Fibroblast of the conjunctiva (primary cell): ENCODE measurements at regions not wholly inside any gene's neighbourhood (a gene's known extent, or its start where the extent isn't known, plus 50 kb on each side); places are given as distances from the start of the nearest gene placed in this dataset.

ENCODE experiments used
- DNase-seq: peaks from one replicate; pipeline ENCODE4 v3.0.0-alpha.2; 2010; ENCODE audit warnings: low read depth

DNA sequence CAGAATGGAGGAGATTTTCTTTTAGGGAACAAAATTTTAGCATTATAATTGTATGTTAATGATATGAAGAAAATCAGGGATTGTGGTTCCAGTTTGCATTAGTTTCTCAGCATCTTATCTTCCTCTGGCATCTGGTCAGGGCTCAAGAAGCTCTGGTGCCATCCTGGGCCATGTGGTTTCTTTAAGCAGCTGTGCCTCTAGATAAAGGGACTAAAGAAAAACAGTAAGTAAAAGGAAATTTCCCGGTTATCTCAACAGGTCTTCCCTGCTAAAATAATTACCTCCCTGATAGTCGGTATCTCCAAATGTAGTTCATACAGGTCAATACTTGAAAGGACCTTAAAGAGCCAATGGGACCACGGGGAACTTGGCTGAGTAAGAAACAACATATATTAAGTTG, 375.1 kb upstream of the RBMS3 start:
- DNase-seq, result no peak

DNA sequence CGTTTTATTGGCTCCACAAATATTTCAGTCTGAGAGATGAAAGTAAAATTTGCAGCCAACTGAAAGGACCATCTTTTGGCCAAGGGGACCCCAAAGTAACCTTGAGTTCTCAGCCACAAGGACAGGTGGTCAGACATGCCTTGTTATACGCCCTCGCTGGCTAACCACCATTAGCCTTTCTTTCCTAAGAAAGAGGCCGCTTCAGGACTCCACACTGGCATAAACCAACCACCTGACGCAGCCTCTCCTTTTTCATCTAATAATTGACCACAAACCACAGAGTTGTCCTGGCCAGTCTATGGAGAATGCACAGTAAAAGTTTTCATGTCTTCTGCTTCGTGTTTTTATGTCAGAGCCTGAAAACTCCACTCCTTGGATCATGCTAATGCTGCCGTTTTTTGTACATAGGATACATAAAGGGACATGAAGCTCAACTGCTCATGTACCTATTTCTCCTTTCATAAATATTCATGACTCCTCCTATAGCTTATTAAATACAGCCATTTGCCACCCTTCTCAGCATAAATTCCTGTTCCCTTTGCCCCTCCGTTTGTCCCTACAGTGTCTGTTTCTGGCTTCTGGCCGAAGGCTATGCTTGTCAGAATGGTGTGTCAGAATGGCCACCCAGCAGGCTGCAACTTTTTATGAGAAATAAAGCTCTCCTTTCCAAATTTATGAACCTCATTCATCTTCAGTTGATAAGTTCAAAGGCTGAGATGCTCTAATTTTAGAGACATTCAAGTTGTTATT, 374.1 kb upstream of the RBMS3 start:
- no peak for DNase-seq

DNA sequence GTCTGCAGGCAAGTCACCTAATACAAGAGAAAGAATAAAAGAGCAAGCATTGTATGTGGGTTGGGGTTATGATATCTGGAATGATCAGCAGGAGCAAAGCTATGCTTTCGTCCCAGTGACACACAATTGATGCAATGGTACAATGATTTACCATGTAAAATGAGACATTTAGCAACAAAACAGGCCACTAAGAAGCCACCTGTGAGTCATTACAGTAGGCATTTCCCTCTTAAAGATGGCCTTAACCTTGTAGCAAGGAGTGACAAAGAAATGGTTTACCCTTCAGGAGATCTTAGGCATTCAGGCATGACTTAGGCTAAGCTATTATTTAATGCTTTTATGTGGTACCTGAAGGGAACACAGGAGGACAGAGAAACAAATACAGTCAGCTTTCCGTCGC, 373.3 kb upstream of the RBMS3 start:
- no peak for DNase-seq

DNA sequence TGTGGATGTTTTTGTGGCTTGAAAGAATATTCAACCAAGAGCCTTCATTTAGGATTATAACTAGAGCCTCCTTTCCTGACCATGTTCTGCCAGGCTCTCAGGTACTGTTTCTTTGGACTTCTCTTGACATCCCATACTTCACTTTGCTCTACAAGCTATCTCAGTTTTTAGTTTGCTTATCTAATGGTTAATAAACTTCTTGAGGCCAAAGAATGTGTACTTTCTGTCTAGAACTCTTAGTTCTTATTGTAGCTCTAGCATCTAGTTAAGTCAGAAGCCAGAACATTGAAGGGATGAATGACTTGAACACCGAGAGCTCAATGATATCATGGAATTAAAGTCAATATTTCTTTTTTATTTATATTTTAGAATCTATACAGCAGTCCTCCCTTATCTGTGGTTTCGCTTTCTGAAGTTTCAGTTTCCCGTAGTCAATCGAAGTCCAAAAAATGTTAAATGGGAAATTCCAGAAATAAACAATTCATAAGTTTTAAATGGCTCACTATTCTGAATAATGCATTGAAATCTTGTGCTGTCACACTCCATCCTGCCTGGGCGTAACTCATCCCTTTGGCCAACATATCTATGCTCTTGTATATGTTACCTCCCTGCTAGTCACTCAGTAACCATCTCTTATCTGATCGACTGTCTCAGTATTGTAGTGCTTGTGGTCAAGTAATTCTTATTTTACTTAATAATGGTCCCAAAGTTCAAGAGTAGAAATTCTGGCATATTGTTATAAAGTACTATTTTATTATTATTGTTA, 368.6 kb upstream of the RBMS3 start:
- DNase-seq, result no peak

DNA sequence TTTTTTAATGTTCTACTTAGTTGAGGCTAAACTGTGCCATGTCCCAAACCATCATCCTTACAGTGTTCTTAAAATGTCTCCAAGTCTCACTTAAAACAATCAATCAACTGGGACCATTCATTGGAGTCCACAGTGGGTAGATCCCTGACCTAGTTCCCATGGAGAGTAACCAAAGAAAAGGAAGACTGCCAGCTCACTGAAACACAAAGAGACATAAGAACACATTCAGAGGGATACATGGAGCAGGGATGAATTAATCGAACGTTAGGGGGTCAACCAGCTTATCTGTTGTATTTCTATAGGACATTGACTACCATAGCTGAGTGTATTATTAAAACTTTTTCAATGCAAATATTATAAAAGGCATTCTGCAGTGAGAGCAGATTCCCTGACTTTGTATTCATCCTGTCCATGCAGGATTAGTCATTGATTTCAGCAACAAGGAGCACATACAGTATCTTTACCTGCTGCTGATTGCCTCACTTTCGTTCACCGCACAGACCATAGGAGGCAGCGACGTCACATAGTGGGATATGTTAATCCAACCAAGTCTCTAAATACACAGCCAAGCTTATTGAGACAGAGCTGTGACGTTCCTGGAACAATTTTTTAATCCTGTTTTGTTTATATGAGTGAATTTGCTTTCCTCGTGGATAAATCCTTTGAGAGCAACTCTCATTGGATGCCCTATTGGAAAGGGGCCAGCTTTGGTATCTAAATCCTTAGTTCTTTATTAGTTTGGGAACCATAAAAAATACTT, 364.9 kb upstream of the RBMS3 start:
- DNase-seq, result peak; percentile 22

DNA sequence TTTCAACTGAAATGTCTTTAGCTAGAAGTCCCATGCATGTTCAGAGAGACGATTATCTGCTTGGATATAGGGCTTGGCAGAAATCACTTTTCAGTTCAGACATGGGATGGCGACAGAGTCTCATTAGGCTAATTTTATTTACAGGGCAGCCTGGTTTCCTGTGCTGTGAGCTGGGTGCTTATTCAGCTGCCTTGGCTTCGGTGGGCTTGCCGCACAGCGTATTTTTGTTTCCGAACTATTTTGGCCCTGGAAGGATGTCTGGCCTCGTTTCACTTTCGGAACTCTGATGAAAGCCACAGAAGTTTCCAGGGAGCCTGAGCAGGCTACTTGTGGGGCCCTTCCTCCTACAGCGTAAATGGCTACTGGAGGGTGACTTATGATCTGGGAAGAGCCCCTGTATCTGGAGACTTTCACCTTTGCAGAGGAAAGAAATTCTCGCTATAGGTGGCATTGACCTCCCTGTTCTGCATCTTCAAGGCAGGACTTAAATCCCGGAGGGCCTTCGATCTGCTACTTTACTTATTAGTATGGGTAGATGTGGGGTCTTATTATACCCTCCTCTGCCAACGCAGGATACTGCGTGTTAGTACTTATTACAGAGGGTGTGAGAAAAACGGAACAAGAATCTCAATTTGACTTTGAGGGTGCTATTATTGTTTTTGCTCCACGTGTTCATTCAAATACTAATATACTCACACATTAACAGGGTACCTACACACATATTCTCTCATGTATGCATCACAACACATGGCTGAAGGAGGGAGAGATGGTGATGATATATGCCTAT, 364.0 kb upstream of the RBMS3 start:
- DNase-seq, result peak; percentile 64

DNA sequence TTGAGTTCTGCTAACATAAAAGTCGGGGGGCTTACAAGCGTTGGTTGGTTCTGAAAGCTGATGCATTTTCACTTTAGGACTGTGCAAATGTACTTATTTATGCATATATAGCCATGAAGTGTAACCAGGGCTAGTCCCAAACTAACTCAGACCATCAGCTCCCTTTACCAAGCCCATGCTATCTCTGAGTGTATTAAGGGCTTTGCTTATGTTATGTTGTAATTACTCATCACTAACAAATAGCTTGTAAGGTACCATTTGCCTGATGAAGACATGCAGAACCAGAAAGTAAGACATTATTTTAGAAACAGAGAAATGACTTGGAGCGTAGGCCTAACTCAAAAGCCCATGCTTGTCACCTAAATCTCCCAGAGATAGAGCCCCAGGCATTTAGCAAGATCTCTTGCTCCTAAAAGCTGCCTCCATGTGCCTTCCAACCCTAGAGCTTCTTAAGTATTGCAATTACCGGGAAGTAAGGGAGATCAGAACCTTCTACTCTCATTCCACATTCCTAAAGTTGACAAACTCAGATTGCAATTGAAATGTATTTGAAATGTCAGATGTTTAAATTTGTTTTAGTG, 362.9 kb upstream of the RBMS3 start:
- no peak for DNase-seq

DNA sequence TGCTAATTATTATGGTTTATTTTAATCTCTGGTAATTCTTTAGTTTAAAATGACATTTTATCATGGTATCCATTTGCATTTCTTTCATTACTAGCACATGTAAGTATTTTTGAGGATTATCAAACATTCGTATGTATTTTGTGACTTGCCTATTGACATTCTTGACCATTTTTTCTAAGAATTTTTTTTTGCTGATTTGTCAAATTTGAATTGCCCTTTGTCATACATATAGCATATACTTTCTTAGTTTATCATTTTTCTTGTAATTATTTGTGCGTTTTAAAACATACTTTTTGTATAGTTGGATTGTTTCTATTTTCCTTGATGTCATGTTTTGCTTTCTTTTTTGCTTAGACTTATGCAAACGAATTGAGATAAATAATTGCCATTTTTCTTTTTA, 358.5 kb upstream of the RBMS3 start:
- DNase-seq, result no peak

DNA sequence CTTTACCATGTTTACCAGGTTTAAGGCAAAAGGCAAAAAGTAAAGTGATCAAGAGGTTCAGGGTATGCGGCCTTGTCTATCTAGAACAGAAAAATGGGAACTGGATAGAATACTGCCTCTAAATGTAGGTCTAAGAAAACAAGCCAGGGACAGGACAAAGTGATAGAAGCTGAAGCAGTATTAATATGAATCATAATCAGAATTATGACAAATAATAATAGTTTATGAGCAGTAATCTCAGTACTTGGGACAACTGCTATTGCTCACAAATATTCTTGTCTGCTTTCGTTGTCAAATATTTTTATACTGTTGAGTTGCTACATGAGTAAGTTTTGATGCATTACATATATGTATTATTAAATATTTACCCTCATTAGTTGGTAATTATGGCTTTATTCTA, 356.9 kb upstream of the RBMS3 start:
- no peak for DNase-seq

DNA sequence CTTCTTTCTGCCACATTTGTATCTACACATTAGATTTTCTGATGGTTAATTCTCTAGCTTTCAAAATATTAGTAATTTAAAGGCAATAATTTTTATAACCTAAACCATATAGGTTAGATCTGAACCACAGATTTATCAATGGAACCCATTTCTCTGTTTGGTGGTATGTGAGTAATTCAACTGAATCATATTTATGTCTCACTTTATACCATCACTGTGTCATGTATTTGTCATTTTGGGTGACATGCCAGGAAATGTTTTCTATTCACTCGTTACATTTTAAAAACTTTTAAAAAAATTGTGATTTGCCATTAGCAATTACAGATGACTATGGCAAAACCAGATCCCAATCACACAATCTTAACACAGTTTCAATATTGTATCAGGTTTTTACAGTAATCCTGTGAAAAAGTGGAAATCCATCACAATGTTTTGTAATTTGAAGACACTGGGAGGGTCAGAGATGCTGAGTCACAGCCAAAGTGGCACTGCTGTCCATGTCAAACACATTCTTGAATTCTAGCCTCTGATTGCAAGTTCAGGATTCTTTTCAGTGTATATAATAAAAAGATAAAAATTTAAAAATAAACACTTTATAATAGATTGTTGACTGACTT, 356.0 kb upstream of the RBMS3 start:
- DNase-seq, result no peak

DNA sequence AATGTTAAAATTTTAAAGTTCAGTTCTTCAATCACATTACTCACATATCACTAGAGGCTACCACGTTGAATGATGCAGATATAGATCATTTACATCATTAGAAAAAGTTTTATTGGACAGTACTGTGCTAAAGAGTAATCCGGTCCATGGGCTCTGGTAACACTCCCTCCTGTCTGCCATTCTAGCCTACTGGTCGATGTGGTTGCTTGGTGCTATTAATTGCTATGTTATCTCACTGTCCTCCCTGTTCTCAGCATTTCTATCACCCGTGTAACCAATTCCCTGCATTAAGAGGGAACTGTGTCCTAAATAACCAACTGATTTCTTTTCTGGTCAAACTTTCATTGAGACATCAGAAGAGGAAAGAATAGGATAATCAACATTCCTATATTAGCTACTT, 347.5 kb upstream of the RBMS3 start:
- DNase-seq, result no peak

DNA sequence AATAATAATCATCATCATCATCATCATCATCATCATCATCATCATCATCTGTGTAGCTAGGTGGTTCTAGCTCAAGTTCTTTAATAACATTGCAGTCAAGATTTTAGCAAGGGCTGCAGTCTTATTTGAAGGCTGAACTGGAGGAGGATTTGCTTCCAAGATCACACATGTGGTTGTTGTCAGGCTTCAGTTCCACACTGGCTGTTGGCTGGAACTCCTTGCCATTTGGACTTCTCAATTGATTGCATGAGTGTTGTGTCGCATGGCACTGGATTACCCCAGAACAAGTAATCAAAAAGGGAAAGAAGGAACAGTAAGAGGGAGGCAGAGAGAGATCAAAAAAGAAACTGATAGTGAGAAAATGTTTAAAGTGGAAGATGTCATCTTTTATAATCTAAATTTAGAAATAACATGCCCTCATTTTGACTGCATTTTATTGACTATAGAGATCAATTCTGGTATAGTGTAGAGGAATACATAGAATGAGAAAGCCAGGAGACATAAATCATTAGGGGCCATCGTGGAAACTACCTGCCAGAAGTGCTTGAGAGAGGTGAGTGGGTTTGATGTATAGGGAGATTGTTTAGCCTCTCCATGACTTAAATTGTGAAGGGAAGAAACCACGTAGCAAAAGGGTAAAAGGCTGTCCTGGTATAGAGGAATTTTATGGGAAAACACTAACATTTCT, 346.6 kb upstream of the RBMS3 start:
- DNase-seq, result no peak

DNA sequence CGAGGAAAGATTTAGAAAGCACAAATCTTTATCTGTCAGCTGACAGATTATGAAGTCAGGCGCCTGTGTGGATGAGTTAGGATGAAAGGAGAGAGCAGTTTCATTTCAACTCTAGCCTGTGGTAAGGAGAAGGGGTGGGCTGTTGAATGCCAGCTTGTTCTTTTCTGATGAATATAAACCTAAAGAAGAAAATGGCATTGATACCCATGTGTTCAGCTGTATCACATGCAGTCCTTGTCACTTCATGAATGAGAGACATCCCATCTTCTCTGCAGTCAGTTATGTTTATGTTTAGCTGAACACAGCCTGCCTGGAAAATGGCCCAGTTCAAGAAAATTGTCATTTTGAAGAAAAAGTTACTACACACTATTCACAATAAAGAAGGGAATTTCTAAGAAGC, 345.7 kb upstream of the RBMS3 start:
- DNase-seq, result no peak

DNA sequence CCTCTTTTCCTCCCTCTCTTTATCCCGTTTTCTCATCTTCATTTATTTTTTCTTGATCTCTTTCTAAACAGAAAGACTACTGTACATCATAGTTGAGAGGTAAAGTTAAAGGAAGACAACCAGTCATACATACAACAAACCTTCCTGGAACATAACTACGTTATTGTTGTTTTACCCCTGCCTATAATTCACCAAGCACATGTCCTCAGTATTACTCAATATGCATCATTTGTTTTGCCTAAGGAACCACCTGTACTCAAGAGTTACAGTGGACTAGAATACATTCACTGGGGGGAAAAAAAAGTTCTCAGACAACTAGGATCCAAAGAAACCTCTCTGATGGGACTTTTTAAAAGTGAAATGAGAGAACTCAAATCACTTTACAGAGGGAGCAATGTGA, 344.7 kb upstream of the RBMS3 start:
- DNase-seq, result no peak

DNA sequence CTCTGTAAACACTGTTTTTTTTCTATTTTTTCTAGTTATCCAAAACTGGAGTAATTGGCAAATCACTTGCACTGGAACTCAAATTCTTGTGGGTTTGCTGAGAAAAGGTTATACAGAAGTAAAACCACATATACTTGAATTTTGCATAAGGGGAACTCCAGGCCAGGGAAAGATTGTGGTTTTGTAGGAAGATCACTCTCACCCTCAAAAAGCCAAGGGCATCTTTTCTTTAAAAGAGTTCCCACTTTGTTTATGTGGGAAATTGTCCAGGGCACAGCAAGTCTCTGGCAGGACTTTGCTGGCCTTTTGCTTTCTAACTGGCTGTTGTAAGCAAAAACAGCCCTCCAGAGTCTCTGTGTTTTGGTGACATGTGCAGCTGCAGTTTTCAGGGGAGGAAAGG, 340.3 kb upstream of the RBMS3 start:
- peak; percentile 68 for DNase-seq

DNA sequence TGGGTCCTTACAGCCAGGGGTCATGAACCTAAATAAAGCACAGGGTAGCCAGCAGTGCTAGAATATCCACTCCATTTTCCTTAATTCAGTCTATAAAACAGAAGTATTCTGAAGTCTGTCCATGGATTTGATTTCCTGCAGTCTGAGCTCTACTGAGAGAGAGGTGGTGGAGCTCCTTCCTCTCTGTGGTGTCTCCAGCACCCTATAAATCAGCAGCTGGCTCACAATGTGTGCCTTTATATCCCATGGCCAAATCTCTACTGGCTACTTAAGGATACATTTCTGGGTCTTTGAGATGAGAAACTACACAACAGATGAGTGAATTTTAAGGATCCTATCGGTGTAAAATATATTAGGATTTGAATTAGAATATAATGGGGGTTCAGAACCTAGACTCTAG, 339.9 kb upstream of the RBMS3 start:
- DNase-seq, result no peak

DNA sequence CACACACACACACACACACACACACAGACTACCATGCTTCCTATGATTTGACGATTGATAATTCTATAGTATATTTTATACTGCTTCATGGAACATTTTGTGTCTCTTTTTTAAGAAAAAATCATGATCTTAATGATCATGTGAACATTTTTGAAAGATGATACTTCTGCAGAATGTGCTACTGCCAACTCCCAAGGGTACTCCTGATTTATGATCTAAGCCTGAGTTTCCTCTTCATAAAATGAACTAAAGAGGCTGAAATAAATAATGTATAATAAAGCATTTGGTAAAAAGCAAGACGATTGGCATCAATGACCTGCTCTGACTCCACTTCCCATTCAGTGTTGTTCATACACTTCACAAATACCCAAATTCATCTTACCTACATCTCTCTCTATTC, 333.8 kb upstream of the RBMS3 start:
- peak; percentile 9 for DNase-seq

DNA sequence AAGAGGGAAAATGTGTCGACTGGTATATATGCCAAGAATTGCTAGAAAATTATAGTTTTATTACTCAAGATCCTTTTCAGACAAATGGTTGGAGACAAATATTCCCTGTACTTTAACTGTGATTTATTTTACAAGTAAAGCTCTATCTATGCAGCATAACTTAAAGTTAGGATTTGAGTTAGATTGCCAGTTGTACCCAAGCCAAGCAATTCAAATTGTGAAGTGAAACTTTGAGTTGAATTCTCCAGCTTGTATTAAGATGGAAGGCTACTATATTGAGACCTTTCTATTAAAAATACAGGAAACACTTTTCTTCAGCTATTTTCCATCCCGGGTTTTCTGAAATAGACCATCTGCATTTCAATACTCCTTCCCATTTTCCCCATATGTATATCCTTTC, 333.1 kb upstream of the RBMS3 start:
- no peak for DNase-seq

DNA sequence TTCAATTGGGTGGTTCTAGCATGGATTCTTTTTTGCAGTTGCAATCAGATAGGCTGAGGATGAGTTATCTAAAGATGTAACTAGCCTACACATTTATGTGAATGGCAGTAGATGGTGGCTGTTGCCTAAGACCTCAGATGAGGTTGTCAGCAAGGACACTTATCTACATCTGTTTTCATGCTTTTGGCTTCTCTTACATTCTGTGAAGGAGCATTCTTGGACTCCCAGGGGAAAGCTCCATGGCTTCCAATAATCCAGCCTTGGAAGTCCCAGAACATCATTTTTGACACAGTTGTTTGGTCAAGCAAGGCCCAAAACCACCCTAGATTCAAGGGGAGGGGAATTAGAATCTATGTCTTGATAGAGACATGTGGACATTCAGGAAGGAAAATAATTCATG, 332.2 kb upstream of the RBMS3 start:
- DNase-seq, result no peak

DNA sequence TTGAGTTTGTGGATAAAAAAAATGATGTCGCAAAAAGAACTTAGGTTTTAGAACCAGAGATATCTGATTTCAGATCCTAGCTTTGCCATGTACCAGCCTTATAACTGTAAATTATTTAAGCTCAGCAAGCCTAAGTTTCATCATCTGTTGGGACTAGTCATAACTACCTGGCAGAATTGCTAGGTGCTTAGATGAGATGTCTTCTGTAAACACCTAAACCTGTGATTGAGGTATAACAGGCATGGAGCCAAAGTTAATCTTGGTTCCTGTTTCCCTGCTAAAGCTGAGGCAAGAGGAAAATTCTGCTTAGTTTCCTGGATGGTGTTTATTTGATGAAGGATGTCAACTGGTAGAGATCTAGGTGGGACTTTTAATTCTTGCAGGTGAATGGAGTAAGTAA, 331.3 kb upstream of the RBMS3 start:
- DNase-seq, result no peak

DNA sequence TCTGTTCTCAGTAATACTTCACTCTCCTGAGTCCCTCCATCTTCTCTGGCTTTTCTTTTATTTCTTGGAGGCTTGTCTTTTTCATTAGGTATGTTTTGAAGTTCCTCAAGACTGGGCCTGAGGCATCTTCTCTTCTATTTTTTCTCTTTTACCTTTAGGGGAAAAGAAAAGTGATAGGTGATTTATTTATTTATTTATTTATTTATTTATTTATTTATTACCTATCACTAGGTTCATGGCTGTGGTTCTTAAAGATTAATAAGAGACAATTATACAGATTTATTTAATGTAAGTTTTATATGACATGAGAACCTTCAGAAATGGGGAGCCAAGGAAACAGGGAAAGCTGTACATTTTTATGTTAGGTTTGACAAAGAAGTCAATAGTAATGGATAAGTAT, 330.3 kb upstream of the RBMS3 start:
- DNase-seq, result no peak
